ENCODE measurements at regions not wholly inside any gene's neighbourhood (a gene's known extent, or its start where the extent isn't known, plus 50 kb on each side); places are given as distances from the start of the nearest gene placed in this dataset.

- DNase-seq = no peak
These were observed 107.7 kb upstream of the POU2AF2 start for GRCh38 chr11:111137846-111138245.

DNA sequence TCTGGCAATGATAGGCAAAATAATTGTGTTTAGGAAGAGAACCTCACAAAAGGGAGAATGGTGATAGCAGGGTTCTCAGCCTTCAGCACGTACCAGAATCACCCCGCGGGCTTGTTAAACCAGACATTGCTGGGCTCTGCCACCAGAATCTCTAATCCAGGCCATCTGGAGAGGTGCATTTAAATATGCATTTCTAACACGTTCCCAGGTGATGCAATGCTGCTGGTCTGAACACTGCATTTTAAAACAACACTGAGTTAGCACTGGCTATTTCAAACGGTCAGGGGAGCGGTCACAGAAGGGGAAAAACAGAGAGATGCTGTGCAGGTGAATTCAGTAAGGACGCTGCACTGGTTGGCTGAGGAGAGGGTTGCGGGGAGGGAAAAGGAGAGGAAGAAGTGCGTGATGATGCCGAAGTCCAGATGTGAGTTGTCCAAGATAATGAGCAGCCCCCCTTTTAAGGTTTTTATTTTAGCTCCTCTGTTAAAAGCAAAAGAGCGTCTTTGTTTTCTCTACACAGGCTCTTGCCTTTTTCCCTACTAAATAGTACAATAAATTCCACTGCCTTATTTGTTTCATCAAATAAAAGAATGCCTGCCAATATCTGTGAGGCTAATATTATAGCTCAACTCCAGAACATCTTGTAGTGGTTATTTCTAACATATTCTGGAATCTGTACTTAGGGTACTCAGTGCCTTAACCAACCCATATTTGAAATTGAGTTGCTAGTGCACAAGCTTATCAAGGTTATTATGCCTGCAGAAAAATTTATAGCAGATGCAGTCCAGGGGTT lies 109.6 kb upstream of the POU2AF2 start:
- no peak for DNase-seq

GRCh38 chr11:111135101-111135500 lies 110.4 kb upstream of the POU2AF2 start:
- no peak for DNase-seq

GRCh38 chr11:111128076-111128870 lies 117.3 kb upstream of the POU2AF2 start:
- DNase-seq = no peak

GRCh38 chr11:111124724-111125123 lies 120.8 kb upstream of the POU2AF2 start:
- DNase-seq = no peak

GRCh38 chr11:111123463-111124398 lies 121.8 kb upstream of the POU2AF2 start:
- no peak for DNase-seq

DNA sequence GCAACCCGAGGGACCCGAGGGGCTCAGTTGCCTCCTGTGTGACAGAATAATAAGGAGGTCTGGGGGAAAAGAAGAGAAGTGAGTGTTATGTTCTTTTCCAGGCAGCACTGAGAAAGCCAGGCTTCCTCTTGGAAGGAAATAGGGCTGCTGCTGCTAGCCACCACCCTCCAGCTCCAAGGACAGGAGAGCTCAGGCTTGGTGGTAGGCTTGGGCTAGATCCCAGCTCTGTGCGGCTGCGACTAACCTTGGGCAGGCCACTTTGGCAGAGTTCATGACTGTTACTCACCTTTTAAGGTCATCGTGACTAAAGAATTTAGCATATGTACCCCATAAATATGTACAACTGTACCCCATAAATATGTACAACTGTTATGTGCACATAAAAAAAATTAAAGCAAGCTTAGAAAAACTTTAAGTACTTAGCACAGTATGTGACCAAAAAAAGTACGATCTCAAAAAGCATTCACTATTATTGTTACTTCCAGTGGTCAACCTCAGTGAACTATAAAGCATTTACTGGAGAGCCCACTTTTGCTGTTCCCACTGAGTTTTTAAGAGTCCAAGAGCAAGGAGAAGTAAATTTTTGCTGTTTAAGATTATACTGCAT lies 124.7 kb upstream of the POU2AF2 start:
- DNase-seq = no peak

DNA sequence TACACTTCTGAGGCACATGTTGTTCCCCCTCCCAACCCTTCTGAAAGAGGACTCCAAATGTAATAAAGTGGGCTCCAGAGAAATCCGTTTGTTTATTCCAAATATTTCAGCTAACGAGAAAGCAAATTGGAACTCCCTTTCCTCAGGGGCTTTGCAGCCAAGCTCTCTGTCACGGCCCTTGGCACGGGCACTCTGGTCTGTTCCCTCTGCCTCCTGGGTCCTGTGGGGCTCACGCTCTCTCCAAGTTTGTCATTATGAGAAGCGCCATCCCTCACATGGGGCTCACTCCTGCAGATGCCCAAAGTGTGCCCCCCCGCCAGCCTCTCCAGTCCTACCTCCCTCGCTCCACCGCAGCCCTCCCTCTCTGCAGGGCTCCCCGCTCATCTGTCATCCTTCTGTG lies 125.4 kb upstream of the POU2AF2 start:
- no peak for DNase-seq

- no peak for DNase-seq
These were observed 125.8 kb upstream of the POU2AF2 start for GRCh38 chr11:111119751-111120150.

- no peak for DNase-seq
These were observed 129.6 kb upstream of the POU2AF2 start for GRCh38 chr11:111115890-111116289.

DNA sequence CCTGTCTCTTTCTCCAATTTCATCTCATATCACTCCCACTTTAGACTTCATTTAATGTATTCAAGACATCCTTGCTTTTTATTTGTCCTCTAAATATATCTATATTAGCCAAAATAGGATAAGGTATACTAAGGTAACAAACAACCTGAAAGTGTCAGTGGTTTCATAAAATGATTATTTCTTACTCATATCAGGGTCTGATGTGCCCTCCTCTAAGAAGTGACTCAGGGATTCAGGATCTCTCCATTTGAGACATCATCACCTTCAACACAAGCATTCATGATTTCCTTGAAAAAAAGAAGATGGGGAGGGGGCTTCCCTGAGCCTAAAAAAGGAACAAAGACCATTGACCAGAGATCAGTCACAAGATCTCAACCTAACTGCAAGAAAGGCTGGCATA lies 131.4 kb upstream of the POU2AF2 start:
- no peak for DNase-seq

- DNase-seq = no peak
These were observed 132.9 kb upstream of the POU2AF2 start for GRCh38 chr11:111112614-111113013.

DNA sequence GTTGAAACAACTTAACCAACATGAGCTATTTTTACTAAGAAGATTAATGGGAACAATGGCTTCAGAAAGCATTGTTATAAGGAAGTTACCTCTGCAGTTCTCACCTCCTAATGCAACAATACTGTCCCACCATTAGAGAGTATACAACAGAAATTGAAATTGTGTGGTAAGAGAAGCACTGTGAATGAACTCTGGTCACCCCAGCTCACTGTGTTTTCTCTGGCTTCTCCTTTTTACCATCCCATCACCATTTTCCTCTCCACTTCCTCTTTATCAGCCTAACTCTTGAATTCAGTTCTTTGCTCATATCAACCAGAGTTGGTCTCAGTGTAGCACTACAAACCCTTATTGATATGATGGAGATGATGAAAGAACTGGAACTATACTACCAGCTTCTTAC lies 138.0 kb upstream of the POU2AF2 start:
- no peak for DNase-seq

DNA sequence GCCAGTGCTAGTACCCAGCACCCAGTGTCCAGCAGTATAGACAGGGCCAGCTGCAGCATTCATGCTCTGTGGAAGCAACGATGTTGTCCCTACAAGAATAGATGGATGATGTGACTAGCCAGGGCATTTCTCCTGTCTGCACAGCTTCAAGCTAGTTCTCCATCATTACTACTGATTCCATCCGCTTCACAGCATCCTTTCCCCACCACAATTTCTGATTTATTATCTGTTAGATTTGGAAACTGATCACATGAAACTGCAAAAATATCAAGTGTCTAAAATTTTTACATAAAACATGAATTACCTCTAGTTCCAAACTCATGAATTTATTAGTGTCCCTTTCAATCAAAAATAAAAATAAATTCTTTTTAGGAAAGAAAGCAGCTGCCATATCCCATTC lies 138.9 kb upstream of the POU2AF2 start:
- no peak for DNase-seq

DNA sequence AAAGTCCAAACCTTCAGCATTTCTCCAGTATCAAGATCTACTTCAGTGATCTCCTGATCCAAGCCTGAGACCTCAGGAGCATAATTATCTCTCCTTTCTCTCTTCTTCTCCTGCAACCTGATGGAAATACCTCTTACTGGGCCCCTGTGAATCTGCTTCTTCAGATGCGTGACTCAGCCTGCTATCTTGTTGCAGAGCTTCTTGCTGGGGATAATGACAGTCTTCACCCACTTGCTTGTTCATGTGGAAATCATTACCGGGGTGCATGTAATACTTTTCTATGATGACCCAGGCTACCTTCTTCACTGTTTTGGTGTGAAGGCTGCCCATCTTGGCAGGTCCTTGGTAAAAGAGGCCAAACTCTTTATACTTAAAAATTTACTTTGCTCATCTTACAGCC lies 140.0 kb upstream of the POU2AF2 start:
- no peak for DNase-seq

GRCh38 chr11:111104185-111104584 lies 141.3 kb upstream of the POU2AF2 start:
- peak; percentile 91 for DNase-seq

DNA sequence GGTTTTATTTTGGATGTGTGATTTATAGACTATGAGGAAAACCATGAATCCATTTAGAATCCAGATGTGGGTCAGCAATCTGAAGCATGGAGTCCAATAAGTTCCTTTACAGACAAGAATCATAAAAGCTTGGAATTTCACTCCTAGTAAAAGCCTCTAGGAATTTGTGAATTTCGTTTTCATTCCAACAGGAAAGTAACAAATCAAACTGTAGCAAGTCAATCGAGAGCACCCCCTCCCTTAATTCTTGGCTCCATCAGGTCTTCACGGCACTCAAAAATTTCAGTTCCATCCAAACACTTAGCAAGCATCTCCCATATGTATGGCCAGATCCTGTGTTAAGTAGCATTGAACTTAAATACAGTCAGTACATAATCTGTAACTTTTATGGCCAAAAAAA lies 143.6 kb upstream of the POU2AF2 start:
- no peak for DNase-seq

- DNase-seq = no peak
These were observed 146.4 kb upstream of the POU2AF2 start for GRCh38 chr11:111099028-111099713.

DNA sequence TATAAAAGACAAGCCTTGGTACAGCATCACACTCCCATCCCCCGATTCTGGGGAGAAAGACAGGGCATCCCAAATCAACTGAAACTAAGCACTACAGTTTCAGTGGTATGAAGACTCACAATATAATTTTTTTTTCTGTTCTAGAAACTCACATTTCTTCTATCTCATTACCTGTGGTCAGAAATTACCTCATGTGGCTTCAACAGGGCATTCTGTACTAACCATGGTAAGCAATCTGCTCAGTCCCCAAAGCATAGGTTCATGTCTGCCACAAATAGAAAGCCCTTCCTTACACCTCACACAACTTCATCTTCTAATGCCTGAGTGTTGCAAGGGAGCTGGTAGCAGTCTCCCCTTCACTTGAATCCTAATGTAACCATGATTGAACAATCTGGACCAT lies 147.4 kb upstream of the POU2AF2 start:
- no peak for DNase-seq

GRCh38 chr11:111097191-111097590 lies 148.3 kb upstream of the POU2AF2 start:
- no peak for DNase-seq

GRCh38 chr11:111095327-111095726 lies 150.2 kb upstream of the POU2AF2 start:
- DNase-seq = no peak

DNA sequence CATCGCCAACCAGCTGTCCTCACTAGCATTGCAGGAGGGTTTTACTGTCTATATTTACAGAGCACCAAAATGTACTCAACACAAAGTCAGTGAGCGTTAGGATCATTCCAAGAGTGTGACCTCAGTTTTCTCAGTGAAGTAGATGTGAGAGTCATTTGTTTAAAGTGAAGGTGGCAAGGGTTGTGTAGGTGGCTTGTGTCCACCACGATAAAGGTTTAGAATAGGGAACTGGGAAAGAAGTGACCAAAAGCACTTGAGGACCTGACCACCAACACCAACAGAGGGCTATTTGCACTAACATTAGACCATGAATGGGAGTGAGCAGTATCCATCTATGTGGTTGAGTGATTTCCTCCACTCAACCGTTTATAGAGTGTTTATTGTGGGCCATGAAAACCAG lies 152.5 kb upstream of the POU2AF2 start:
- no peak for DNase-seq
